Esophagus muscularis mucosa (tissue), 4 donors: ENCODE measurements at regions not wholly inside any gene's neighbourhood (a gene's known extent, or its start where the extent isn't known, plus 50 kb on each side); places are given as distances from the start of the nearest gene placed in this dataset.

ENCODE experiments used
- EP300 ChIP-seq: sonication (generic); formaldehyde crosslinking; IDR thresholded peaks from one replicate; pipeline ENCODE4 v1.6.1; 2017; ENCODE audit warnings: antibody characterized with exemption
- POLR2A ChIP-seq: fragments of 450-650 bp; IDR thresholded peaks from one replicate; pipeline ENCODE4 v1.6.1; 2017; ENCODE audit warnings: antibody characterized with exemption, moderate library complexity, mild to moderate bottlenecking, low read depth
- POLR2AphosphoS5 ChIP-seq, 2 donors: sonication (generic); formaldehyde crosslinking; IDR thresholded peaks; one replicate each; pipeline ENCODE4 v1.6.1; 2017; ENCODE audit warnings: antibody characterized with exemption in 2 of 2
- TF ChIP-seq, protein P1 (sequence below), 3 experiments: fragments of 200-600 bp in 2 of 3; fragments of 450-650 bp in 1 of 3; sonication (generic) in 2 of 3; IDR thresholded peaks; one replicate each; pipeline ENCODE4 v1.5.1; 2017 to 2019; ENCODE audit warnings: antibody characterized with exemption in 3 of 3, mild to moderate bottlenecking in 2 of 3, moderate library complexity in 1 of 3

GRCh38 chr4:96685691-96686090 is 845.8 kb downstream of the PDHA2 start:
- TF ChIP-seq EP300 (no peak), POLR2AphosphoS5 (IDR thresholded peaks at IDR 0.05) (no peak), POLR2A (no peak)
- TF ChIP-seq, protein P1, sequence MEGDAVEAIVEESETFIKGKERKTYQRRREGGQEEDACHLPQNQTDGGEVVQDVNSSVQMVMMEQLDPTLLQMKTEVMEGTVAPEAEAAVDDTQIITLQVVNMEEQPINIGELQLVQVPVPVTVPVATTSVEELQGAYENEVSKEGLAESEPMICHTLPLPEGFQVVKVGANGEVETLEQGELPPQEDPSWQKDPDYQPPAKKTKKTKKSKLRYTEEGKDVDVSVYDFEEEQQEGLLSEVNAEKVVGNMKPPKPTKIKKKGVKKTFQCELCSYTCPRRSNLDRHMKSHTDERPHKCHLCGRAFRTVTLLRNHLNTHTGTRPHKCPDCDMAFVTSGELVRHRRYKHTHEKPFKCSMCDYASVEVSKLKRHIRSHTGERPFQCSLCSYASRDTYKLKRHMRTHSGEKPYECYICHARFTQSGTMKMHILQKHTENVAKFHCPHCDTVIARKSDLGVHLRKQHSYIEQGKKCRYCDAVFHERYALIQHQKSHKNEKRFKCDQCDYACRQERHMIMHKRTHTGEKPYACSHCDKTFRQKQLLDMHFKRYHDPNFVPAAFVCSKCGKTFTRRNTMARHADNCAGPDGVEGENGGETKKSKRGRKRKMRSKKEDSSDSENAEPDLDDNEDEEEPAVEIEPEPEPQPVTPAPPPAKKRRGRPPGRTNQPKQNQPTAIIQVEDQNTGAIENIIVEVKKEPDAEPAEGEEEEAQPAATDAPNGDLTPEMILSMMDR (IDR thresholded peaks at IDR 0.05), result no peak
